H1 (cell line): ENCODE measurements at regions not wholly inside any gene's neighbourhood (a gene's known extent, or its start where the extent isn't known, plus 50 kb on each side); places are given as distances from the start of the nearest gene placed in this dataset.

Source experiments
- CTCF ChIA-PET: fragments of 300-600 bp; sonication (Branson Sonifier 250); formaldehyde crosslinking; loops from one replicate; lab custom pipeline; 2021; ENCODE audit not compliant: partially characterized antibody; lab: Charles Lee
- POLR2A ChIA-PET: fragments of 300-600 bp; sonication (Branson Sonifier 250); formaldehyde crosslinking; loops from one replicate; lab custom pipeline; 2021; ENCODE audit warnings: inconsistent platforms; ENCODE audit not compliant: partially characterized antibody; lab: Charles Lee
- DNase-seq, 2 experiments: peaks; one replicate each; pipeline versions ENCODE4 v3.0.0 to v3.0.0-alpha.2; 2010 to 2022; ENCODE audit warnings: low spot score in 2 of 2, low read depth in 1 of 2, mixed read lengths in 1 of 2
- FAIRE-seq: peaks from 2 replicates; lab custom pipeline; 2011; peaks lifted over from hg19 to GRCh38; lab: Jason Lieb, UNC
- H2AFZ ChIP-seq: 2 replicates; pipeline ENCODE4 v1.8.1; 2012; ENCODE audit warnings: low read length, inconsistent platforms
- H2AK5ac ChIP-seq: 2 replicates; pipeline ENCODE4 v1.6.1; 2013; ENCODE audit warnings: low read depth, low read length
- H2BK120ac ChIP-seq: replicated peaks from 2 replicates; pipeline ENCODE3; 2013; ENCODE audit warnings: low read depth, low read length, inconsistent platforms
- H2BK12ac ChIP-seq: 2 replicates; pipeline ENCODE4 v1.6.1; 2013; ENCODE audit warnings: low read depth, low read length
- H2BK15ac ChIP-seq: 2 replicates; pipeline ENCODE4 v1.6.1; 2013; ENCODE audit warnings: low read length
- H2BK20ac ChIP-seq: 2 replicates; pipeline ENCODE4 v1.6.1; 2013; ENCODE audit warnings: low read length
- H2BK5ac ChIP-seq: 2 replicates; pipeline ENCODE4 v1.6.1; 2013; ENCODE audit warnings: low read depth, low read length
- H3K14ac ChIP-seq: 2 replicates; pipeline ENCODE4 v1.6.1; 2013; ENCODE audit warnings: inconsistent platforms; ENCODE audit not compliant: insufficient read length
- H3K18ac ChIP-seq: 2 replicates; pipeline ENCODE4 v1.6.1; 2013; ENCODE audit warnings: low read length; ENCODE audit errors: extremely low read depth
- H3K23ac ChIP-seq: 2 replicates; pipeline ENCODE4 v1.6.1; 2013; ENCODE audit warnings: inconsistent platforms; ENCODE audit not compliant: insufficient read length
- H3K23me2 ChIP-seq: 2 replicates; pipeline ENCODE4 v1.6.1; 2013; ENCODE audit warnings: low read depth, low read length
- H3K27ac ChIP-seq: 2 replicates; pipeline ENCODE4 v1.6.1; 2011; ENCODE audit warnings: low read depth, low read length, inconsistent platforms
- H3K27me3 ChIP-seq, 4 experiments: replicated peaks in 1 of 4; 1 replicate in 1 of 4; 2 replicates in 3 of 4; pipeline versions ENCODE4 v1.6.1 to v1.8.1; 2011 to 2013; ENCODE audit warnings: low read length in 3 of 4, mild to moderate bottlenecking in 3 of 4, inconsistent platforms in 2 of 4, mixed read lengths in 2 of 4, moderate library complexity in 1 of 4; ENCODE audit not compliant: control insufficient read depth in 3 of 4, insufficient read depth in 3 of 4; ENCODE audit errors: extremely low read depth in 1 of 4
- H3K36me3 ChIP-seq, 4 experiments: 2 replicates each; pipeline versions ENCODE4 v1.6.1 to v1.8.1; 2011 to 2013; ENCODE audit warnings: mild to moderate bottlenecking in 4 of 4, low read length in 3 of 4, moderate library complexity in 2 of 4, control low read depth in 1 of 4, inconsistent platforms in 1 of 4; ENCODE audit not compliant: insufficient read depth in 4 of 4, control insufficient read depth in 2 of 4
- H3K4ac ChIP-seq: replicated peaks from 2 replicates; pipeline ENCODE3; 2013; ENCODE audit warnings: low read length, low read depth, mixed read lengths, inconsistent platforms; ENCODE audit not compliant: insufficient read length
- H3K4me1 ChIP-seq, 4 experiments: replicated peaks in 1 of 4; 1 replicate in 1 of 4; 2 replicates in 3 of 4; pipeline versions ENCODE4 v1.6.1 to v1.8.1; 2011 to 2013; ENCODE audit warnings: low read length in 3 of 4, inconsistent platforms in 2 of 4, mixed read lengths in 1 of 4; ENCODE audit not compliant: insufficient read depth in 4 of 4, control insufficient read depth in 3 of 4
- H3K4me2 ChIP-seq, 2 experiments: 2 replicates each; pipeline versions ENCODE4 v1.6.1 to v1.8.1; 2011 to 2013; ENCODE audit warnings: low read depth in 2 of 2, low read length in 2 of 2, control low read depth in 1 of 2, inconsistent platforms in 1 of 2, mild to moderate bottlenecking in 1 of 2; ENCODE audit not compliant: insufficient read depth in 1 of 2
- H3K4me3 ChIP-seq, 4 experiments: fragments of 200-600, 300-600 bp in 1 of 4; sonication (generic), shearing (Covaris generic), sonication (Bioruptor Twin) in 1 of 4; 2 replicates each; pipeline versions ENCODE4 v1.5.1 to v1.8.1; 2011 to 2016; ENCODE audit warnings: low read length in 4 of 4, low read depth in 3 of 4, control low read depth in 2 of 4, inconsistent platforms in 2 of 4, mild to moderate bottlenecking in 2 of 4, mixed read lengths in 1 of 4, moderate library complexity in 1 of 4; ENCODE audit not compliant: insufficient read depth in 2 of 4; ENCODE audit errors: extremely low read depth in 1 of 4
- H3K56ac ChIP-seq: replicated peaks from 2 replicates; pipeline ENCODE3; 2013; ENCODE audit warnings: low read depth, mild to moderate bottlenecking, mixed read lengths, low read length, inconsistent platforms; ENCODE audit not compliant: insufficient read length
- H3K79me1 ChIP-seq: 2 replicates; pipeline ENCODE4 v1.6.1; 2013; ENCODE audit warnings: low read depth, low read length, control low read depth
- H3K79me2 ChIP-seq, 2 experiments: 2 replicates each; pipeline versions ENCODE4 v1.6.1 to v1.8.1; 2012 to 2013; ENCODE audit warnings: low read length in 2 of 2, mild to moderate bottlenecking in 2 of 2, inconsistent platforms in 1 of 2; ENCODE audit not compliant: insufficient read depth in 2 of 2, control insufficient read depth in 1 of 2
- H3K9ac ChIP-seq, 4 experiments: replicated peaks in 1 of 4; 1 replicate in 1 of 4; 2 replicates in 3 of 4; pipeline versions ENCODE4 v1.6.1 to v1.8.1; 2011 to 2013; ENCODE audit warnings: low read depth in 3 of 4, low read length in 3 of 4, control low read depth in 2 of 4, mild to moderate bottlenecking in 2 of 4, moderate library complexity in 2 of 4, inconsistent platforms in 1 of 4; ENCODE audit errors: extremely low read depth in 1 of 4
- H3K9me3 ChIP-seq, 2 experiments: 2 replicates each; pipeline versions ENCODE4 v1.6.1 to v1.8.1; 2012 to 2013; ENCODE audit warnings: mild to moderate bottlenecking in 2 of 2, moderate library complexity in 2 of 2, control low read depth in 1 of 2, inconsistent platforms in 1 of 2, low read depth in 1 of 2, low read length in 1 of 2, mixed read lengths in 1 of 2; ENCODE audit not compliant: insufficient read depth in 2 of 2
- H4K20me1 ChIP-seq, 2 experiments: replicated peaks in 1 of 2; 2 replicates each; pipeline versions ENCODE3 to v1.8.1; 2011 to 2013; ENCODE audit warnings: inconsistent platforms in 2 of 2, low read length in 2 of 2, mild to moderate bottlenecking in 1 of 2; ENCODE audit not compliant: insufficient read depth in 2 of 2, control insufficient read depth in 1 of 2
- H4K5ac ChIP-seq: 2 replicates; pipeline ENCODE4 v1.6.1; 2013; ENCODE audit warnings: low read length, low read depth, mixed read lengths, inconsistent platforms; ENCODE audit not compliant: insufficient read length
- H4K8ac ChIP-seq: 2 replicates; pipeline ENCODE4 v1.8.0; 2013; ENCODE audit warnings: mild to moderate bottlenecking, moderate library complexity, low read length, inconsistent platforms; ENCODE audit not compliant: insufficient read depth; ENCODE audit errors: extremely low read depth
- H4K91ac ChIP-seq: replicated peaks from 2 replicates; pipeline ENCODE3; 2013; ENCODE audit warnings: low read length, mixed read lengths, inconsistent platforms; ENCODE audit not compliant: insufficient read length
- ATF2 ChIP-seq: IDR thresholded peaks from 2 replicates; pipeline ENCODE4 v1.6.1; 2012; ENCODE audit warnings: low read length, inconsistent platforms
- FOSL1 ChIP-seq: IDR thresholded peaks from 2 replicates; pipeline ENCODE4 v1.6.1; 2011; ENCODE audit warnings: mild to moderate bottlenecking, low read depth, low read length, moderate library complexity; ENCODE audit not compliant: insufficient read depth
- GTF2F1 ChIP-seq: IDR thresholded peaks from 2 replicates; pipeline ENCODE4 v1.6.1; 2012; ENCODE audit warnings: low read depth, low read length, improper control_type of control experiment, borderline replicate concordance
- HDAC6 ChIP-seq: IDR thresholded peaks from one replicate; pipeline ENCODE4 v1.7.1; 2012; ENCODE audit warnings: low read depth, mild to moderate bottlenecking, inconsistent platforms, low read length, moderate library complexity
- KDM1A ChIP-seq: fragments of 200-600, 300-600 bp; sonication (generic); IDR thresholded peaks from 2 replicates; pipeline ENCODE4 v1.7.1; 2016; ENCODE audit warnings: mild to moderate bottlenecking, low read length, borderline replicate concordance
- MAFK ChIP-seq: IDR thresholded peaks from 2 replicates; pipeline ENCODE4 v1.6.1; 2012; ENCODE audit warnings: low read depth, mild to moderate bottlenecking, improper control_type of control experiment, low read length
- MAX ChIP-seq: IDR thresholded peaks from 2 replicates; pipeline ENCODE4 v1.6.1; 2012; ENCODE audit warnings: inconsistent platforms
- NRF1 ChIP-seq: IDR thresholded peaks from 2 replicates; pipeline ENCODE4 v1.6.1; 2011; ENCODE audit warnings: mild to moderate bottlenecking, low read depth, low read length, improper control_type of control experiment
- SIRT6 ChIP-seq: IDR thresholded peaks from one replicate; pipeline ENCODE4 v1.7.1; 2012; ENCODE audit warnings: low read length, inconsistent platforms
- SP4 ChIP-seq: IDR thresholded peaks from 2 replicates; pipeline ENCODE4 v1.6.1; 2012; ENCODE audit warnings: low read length, inconsistent platforms
- USF2 ChIP-seq: IDR thresholded peaks from 2 replicates; pipeline ENCODE4 v1.6.1; 2011; ENCODE audit warnings: low read length, improper control_type of control experiment
- WGBS, 2 experiments: shearing (Covaris generic) in 1 of 2; methylation state at CpG; one replicate each; pipeline versions ENCODE4 v1.1.6 to v1.1.7; 2013 to 2015; ENCODE audit warnings: low lambda C conversion rate in 2 of 2, mixed read lengths in 2 of 2, inconsistent platforms in 1 of 2, low coverage in 1 of 2, missing lambda C conversion rate in 1 of 2; ENCODE audit not compliant: insufficient replicate concordance in 2 of 2, insufficient coverage in 1 of 2, insufficient read length in 1 of 2; ENCODE audit errors: extremely low coverage in 1 of 2, missing lambda C conversion rate in 1 of 2; 5-methylcytosine and 5-hydroxymethylcytosine counted together

- 0 out of 2 replicates have a peak, but pooled peaks cover 2% of the 10 kb centered on the region for H3K79me1 ChIP-seq
- peak overlapping the region; percentile 60; the same call in 1 of the 2 replicates for H3K18ac ChIP-seq
- H3K27ac ChIP-seq = no peak overlapping the region
- H3K79me2 ChIP-seq = no peaks in the 10 kb centered on the region
- H2BK15ac ChIP-seq = peak overlapping the region; percentile 61; the same call in 1 of the 2 replicates
- peaks cover 0 to 37% (median 6%) of the 10 kb centered on the region in 4 experiments; a peak in 4 of 7 replicates for H3K4me1 ChIP-seq
- H2BK12ac ChIP-seq = peak overlapping the region; percentile 98; the same call in 1 of the 2 replicates
- FAIRE-seq (no peak), DNase-seq (no peak)
- no peaks in the 10 kb centered on the region for H4K20me1 ChIP-seq
- H3K56ac ChIP-seq = no peak overlapping the region
- no peak overlapping the region for H3K4ac ChIP-seq
- no peak overlapping the region for H2BK120ac ChIP-seq
- no peak overlapping the region for H4K5ac ChIP-seq
- H2BK20ac ChIP-seq = 0 out of 2 replicates have a peak overlapping the region, but pooled peaks have one; percentile 13
- 88% methylated on average over 16 of the region's 16 CpGs; no CpG with 5 or more reads in 1 of the 2 experiments for WGBS, 2 experiments
- no peak overlapping the region for H4K91ac ChIP-seq
- H3K14ac ChIP-seq = no peak overlapping the region
- no peak overlapping the region for H3K23ac ChIP-seq
- no peak overlapping the region for H3K4me2 ChIP-seq
- CTCF ChIA-PET = no interaction called here
- H3K27me3 ChIP-seq = peaks cover 0 to 26% (median 12%) of the 10 kb centered on the region in 4 experiments; a peak in 5 of 7 replicates
- peak overlapping the region; percentile 40; the same call in 1 of the 2 replicates for H2AK5ac ChIP-seq
- no peak overlapping the region for H4K8ac ChIP-seq
- 0 out of 7 replicates have a peak overlapping the region, but pooled peaks of 1 of the 4 experiments have one; percentile 7 for H3K9ac ChIP-seq
- no peaks in the 10 kb centered on the region for H3K9me3 ChIP-seq
- POLR2A ChIA-PET = no interaction called here
- peaks cover 6% of the 10 kb centered on the region; the same call in 1 of the 2 replicates for H3K23me2 ChIP-seq
- peak overlapping the region; percentile 68; the same call in 1 of the 2 replicates for H2BK5ac ChIP-seq
- no peaks in the 10 kb centered on the region for H3K36me3 ChIP-seq
- 0 out of 2 replicates have a peak overlapping the region, but pooled peaks have one; percentile 8 for H2AFZ ChIP-seq
- no peak overlapping the region for H3K4me3 ChIP-seq
- TF ChIP-seq NRF1 (no peak), MAFK (no peak), SP4 (no peak), KDM1A (no peak), USF2 (no peak), SIRT6 (no peak), FOSL1 (no peak), GTF2F1 (no peak), HDAC6 (no peak), MAX (no peak), ATF2 (no peak)
Observed at GRCh38 chr22:48342016-48342415, 1485.7 kb downstream of the BRD1 start.
